ENCODE measurements at regions not wholly inside any gene's neighbourhood (a gene's known extent, or its start where the extent isn't known, plus 50 kb on each side); places are given as distances from the start of the nearest gene placed in this dataset.
"Not testable (repeated sequence)": the region's sequence is repeated elsewhere in the genome, so short reads cannot be mapped to it uniquely, and the experiment has no call there.

- no peaks in the 10 kb centered on the region for H3K9me3 ChIP-seq
- WGBS, 2 donors (ENCODE audit: low coverage in 1 of 2): 85 to 87% methylated on average over 5 of the region's 5 CpGs
- no peaks in the 10 kb centered on the region for H3K4me1 ChIP-seq
- no peak overlapping the region for H3K4me3 ChIP-seq
- in situ Hi-C loops (cut with MboI; ENCODE audit: low pct_ligation_motif_present in 1 of 4, low pct_unique_long_range_greater_than_20kb in 1 of 4, low sequenced_read_pairs in 3 of 4) (no loop called here), intact Hi-C loops (cut with DNase I; ENCODE audit: low total_unique reads) (no loop called here)
- no peak for DNase-seq
- no peak overlapping the region for H3K27ac ChIP-seq
- no peaks in the 10 kb centered on the region for H3K36me3 ChIP-seq
- TF ChIP-seq POLR2A (IDR thresholded peaks at IDR 0.05) (no peak), POLR2AphosphoS5 (IDR thresholded peaks at IDR 0.05) (no peak), EP300 (IDR thresholded peaks at IDR 0.05; ENCODE audit: low read depth) (no peak), CTCF (IDR thresholded peaks at IDR 0.05) (no peak)
- H3K27me3 ChIP-seq: no peaks in the 10 kb centered on the region
Observed at GRCh38 chr10:85138046-85138445, 809.7 kb downstream of the CCSER2 start.

GRCh38 chr10:85139124-85139523 is 810.7 kb downstream of the CCSER2 start:
- no peak overlapping the region for H3K27ac ChIP-seq
- in situ Hi-C loops (cut with MboI; ENCODE audit: low pct_ligation_motif_present in 1 of 4, low pct_unique_long_range_greater_than_20kb in 1 of 4, low sequenced_read_pairs in 3 of 4): no loop called here
- intact Hi-C loops (cut with DNase I; ENCODE audit: low total_unique reads): no loop called here

GRCh38 chr10:85141520-85141919 is 813.1 kb downstream of the CCSER2 start:
- H3K27ac ChIP-seq; DNase-seq; H3K4me1 ChIP-seq; H3K36me3 ChIP-seq; H3K4me3 ChIP-seq; H3K9me3 ChIP-seq; H3K27me3 ChIP-seq; intact Hi-C loops (cut with DNase I; ENCODE audit: low total_unique reads); in situ Hi-C loops (cut with MboI; ENCODE audit: low pct_ligation_motif_present in 1 of 4, low pct_unique_long_range_greater_than_20kb in 1 of 4, low sequenced_read_pairs in 3 of 4): not testable (repeated sequence)
- WGBS, 2 donors (ENCODE audit: low coverage in 1 of 2): 92% methylated on average over 22 of the region's 25 CpGs; no CpG with 5 or more reads in 1 of the 2 donors

More at GRCh38 chr10:85139124-85139523, 810.7 kb downstream of the CCSER2 start:
- Histone ChIP-seq H3K4me1 (no peaks in the 10 kb centered on the region), H3K9me3 (no peaks in the 10 kb centered on the region), H3K27me3 (no peaks in the 10 kb centered on the region), H3K36me3 (no peaks in the 10 kb centered on the region), H3K4me3 (no peak overlapping the region)
- TF ChIP-seq POLR2AphosphoS5 (IDR thresholded peaks at IDR 0.05): no peak
- no peak for TF ChIP-seq POLR2A (IDR thresholded peaks at IDR 0.05)
- TF ChIP-seq EP300 (IDR thresholded peaks at IDR 0.05; ENCODE audit: low read depth): no peak
- TF ChIP-seq CTCF (IDR thresholded peaks at IDR 0.05): no peak
- no peak for DNase-seq
- WGBS, 2 donors (ENCODE audit: low coverage in 1 of 2): 70 to 78% methylated on average over 3 to 5 of the region's 5 CpGs

- no peak overlapping the region for H3K4me3 ChIP-seq
- no peaks in the 10 kb centered on the region for H3K9me3 ChIP-seq
- in situ Hi-C loops (cut with MboI; ENCODE audit: low pct_ligation_motif_present in 1 of 4, low pct_unique_long_range_greater_than_20kb in 1 of 4, low sequenced_read_pairs in 3 of 4) (no loop called here), intact Hi-C loops (cut with DNase I; ENCODE audit: low total_unique reads) (no loop called here)
- no peak for DNase-seq
- H3K27me3 ChIP-seq: no peaks in the 10 kb centered on the region
- peaks cover 0 to 8% (median 0%) of the 10 kb centered on the region in 4 donors for H3K4me1 ChIP-seq
- 76 to 83% methylated on average over 4 to 5 of the region's 5 CpGs for WGBS, 2 donors (ENCODE audit: low coverage in 1 of 2)
- no peak overlapping the region for H3K27ac ChIP-seq
- H3K36me3 ChIP-seq: no peaks in the 10 kb centered on the region
- no peak for TF ChIP-seq CTCF (IDR thresholded peaks at IDR 0.05)
- TF ChIP-seq POLR2A (IDR thresholded peaks at IDR 0.05): no peak
- TF ChIP-seq POLR2AphosphoS5 (IDR thresholded peaks at IDR 0.05): no peak
- TF ChIP-seq EP300 (IDR thresholded peaks at IDR 0.05; ENCODE audit: low read depth): no peak
Observed at GRCh38 chr10:85145966-85146365, 817.6 kb downstream of the CCSER2 start.

Data from transverse colon (tissue), 4 donors.